Cardiac muscle cell (in vitro differentiated cells and primary cell): ENCODE measurements at regions not wholly inside any gene's neighbourhood (a gene's known extent, or its start where the extent isn't known, plus 50 kb on each side); places are given as distances from the start of the nearest gene placed in this dataset.

Experiments used
- DNase-seq, 2 donors: peaks; one replicate each; pipeline versions ENCODE4 v3.0.0 to v3.0.0-alpha.2; 2010 to 2017; ENCODE audit warnings: low read depth in 1 of 2, low spot score in 1 of 2
- H3K27ac ChIP-seq: fragments of 200-600 bp; sonication (generic); 2 replicates; pipeline ENCODE4 v1.5.1; 2016
- H3K27me3 ChIP-seq: fragments of 200-600 bp; sonication (generic); 2 replicates; pipeline ENCODE4 v1.6.0; 2016; ENCODE audit warnings: control low read depth
- H3K36me3 ChIP-seq: fragments of 200-600 bp; sonication (generic); 2 replicates; pipeline ENCODE4 v1.5.1; 2016; ENCODE audit warnings: control low read depth
- H3K4me1 ChIP-seq: fragments of 200-600 bp; sonication (generic); 2 replicates; pipeline ENCODE4 v1.8.1; 2017; ENCODE audit warnings: low read depth, mild to moderate bottlenecking, mixed run types
- H3K4me3 ChIP-seq: fragments of 200-600 bp; sonication (generic); 2 replicates; pipeline ENCODE4 v1.5.1; 2016; ENCODE audit warnings: mild to moderate bottlenecking
- H3K9me3 ChIP-seq: fragments of 200-600 bp; sonication (generic); 2 replicates; pipeline ENCODE4 v1.5.1; 2017; ENCODE audit warnings: low read depth, mild to moderate bottlenecking, control low read depth
- CTCF ChIP-seq: IDR thresholded peaks from 2 replicates; pipeline ENCODE4 v1.5.1; 2012; ENCODE audit warnings: low read depth, mild to moderate bottlenecking, low read length

GRCh38 chr7:19491371-19491770 lies 217.5 kb downstream of the POLR1F start:
- TF ChIP-seq CTCF, result no peak
- Histone ChIP-seq H3K36me3 (no peaks in the 10 kb centered on the region), H3K27ac (no peak overlapping the region), H3K9me3 (no peaks in the 10 kb centered on the region), H3K27me3 (no peaks in the 10 kb centered on the region), H3K4me1 (no peaks in the 10 kb centered on the region), H3K4me3 (no peak overlapping the region)
- no peak for DNase-seq

GRCh38 chr7:19489162-19489820 lies 219.5 kb downstream of the POLR1F start:
- no peaks in the 10 kb centered on the region for H3K4me1 ChIP-seq
- DNase-seq, result no peak
- H3K27ac ChIP-seq, result no peak overlapping the region
- H3K36me3 ChIP-seq, result no peaks in the 10 kb centered on the region
- no peak for TF ChIP-seq CTCF
- no peak overlapping the region for H3K4me3 ChIP-seq
- H3K9me3 ChIP-seq, result no peaks in the 10 kb centered on the region
- H3K27me3 ChIP-seq, result no peaks in the 10 kb centered on the region

- no peaks in the 10 kb centered on the region for H3K4me1 ChIP-seq
- TF ChIP-seq CTCF, result no peak
- no peak for DNase-seq
- no peak overlapping the region for H3K27ac ChIP-seq
- no peak overlapping the region for H3K4me3 ChIP-seq
- H3K27me3 ChIP-seq, result no peaks in the 10 kb centered on the region
- H3K9me3 ChIP-seq, result no peaks in the 10 kb centered on the region
- H3K36me3 ChIP-seq, result no peaks in the 10 kb centered on the region
Measured at GRCh38 chr7:19488056-19488455, 220.8 kb downstream of the POLR1F start.

GRCh38 chr7:19482628-19483027 lies 226.2 kb downstream of the POLR1F start:
- TF ChIP-seq CTCF, result no peak
- Histone ChIP-seq H3K36me3 (no peaks in the 10 kb centered on the region), H3K4me1 (peaks cover 6% of the 10 kb centered on the region), H3K4me3 (no peak overlapping the region), H3K27me3 (no peaks in the 10 kb centered on the region), H3K9me3 (no peaks in the 10 kb centered on the region), H3K27ac (no peak overlapping the region)
- DNase-seq, result no peak

- Histone ChIP-seq H3K4me3 (no peak overlapping the region), H3K27ac (no peak overlapping the region), H3K9me3 (no peaks in the 10 kb centered on the region), H3K4me1 (peaks cover 6% of the 10 kb centered on the region), H3K36me3 (no peaks in the 10 kb centered on the region), H3K27me3 (no peaks in the 10 kb centered on the region)
- no peak for TF ChIP-seq CTCF
- no peak for DNase-seq
Measured at GRCh38 chr7:19480383-19480782, 228.5 kb downstream of the POLR1F start.
